Esophagus squamous epithelium (tissue), 5 donors: ENCODE measurements at regions not wholly inside any gene's neighbourhood (a gene's known extent, or its start where the extent isn't known, plus 50 kb on each side); places are given as distances from the start of the nearest gene placed in this dataset.

Experiments
- DNase-seq: peaks from one replicate; lab custom pipeline; 2025; lab: John Stamatoyannopoulos, UW
- H3K27ac ChIP-seq, 4 donors: fragments of 200-600 bp; sonication (generic); one replicate each; pipeline ENCODE4 v1.5.1; 2016 to 2019; ENCODE audit warnings: mild to moderate bottlenecking in 1 of 4
- H3K27me3 ChIP-seq, 4 donors: fragments of 200-600 bp; sonication (generic); 1 replicate in 3 of 4; 2 replicates in 1 of 4; pipeline versions ENCODE4 v1.5.1 to v1.6.0; 2017 to 2021; ENCODE audit warnings: antibody characterized with exemption in 1 of 4
- H3K36me3 ChIP-seq, 3 donors: fragments of 200-600 bp; sonication (generic); one replicate each; pipeline ENCODE4 v1.5.1; 2016 to 2019
- H3K4me1 ChIP-seq, 3 donors: fragments of 200-600 bp; sonication (generic); one replicate each; pipeline ENCODE4 v1.5.1; 2017 to 2019
- H3K4me3 ChIP-seq, 4 donors: fragments of 200-600 bp; sonication (generic); 1 replicate in 3 of 4; 2 replicates in 1 of 4; pipeline ENCODE4 v1.5.1; 2016 to 2019; ENCODE audit warnings: mild to moderate bottlenecking in 2 of 4, moderate library complexity in 1 of 4
- H3K9me3 ChIP-seq, 3 donors: fragments of 200-600 bp; sonication (generic); one replicate each; pipeline ENCODE4 v1.5.1; 2016 to 2019
- CTCF ChIP-seq, 6 experiments: fragments of 450-650 bp in 4 of 6; fragments of 200-600 bp in 2 of 6; sonication (generic) in 2 of 6; IDR thresholded peaks; one replicate each; pipeline ENCODE4 v1.5.1; 2016 to 2019; ENCODE audit warnings: antibody characterized with exemption in 6 of 6, mild to moderate bottlenecking in 4 of 6, moderate library complexity in 4 of 6
- POLR2A ChIP-seq, 4 donors: fragments of 450-650 bp; IDR thresholded peaks; one replicate each; pipeline ENCODE4 v1.6.1; 2017; ENCODE audit warnings: antibody characterized with exemption in 4 of 4, mild to moderate bottlenecking in 4 of 4, moderate library complexity in 3 of 4
- WGBS, 2 donors: methylation state at CpG; one replicate each; pipeline ENCODE4 v1.1.5; 2018; 5-methylcytosine and 5-hydroxymethylcytosine counted together
- intact Hi-C: fragments of 100-400 bp; cut with DNase I; formaldehyde crosslinking; loops from one replicate; pipeline ENCODE4 v1.15.0; 2022
- donor health status: DM: yes; HTN: yes; CAD: no.

GRCh38 chr13:69477451-69477850, 630.2 kb upstream of the ATXN8OS start:
- TF ChIP-seq POLR2A (IDR thresholded peaks at IDR 0.05) (no peak), CTCF (IDR thresholded peaks at IDR 0.05) (no peak)
- no peak for DNase-seq
- Histone ChIP-seq H3K27me3 (no peaks in the 10 kb centered on the region), H3K4me1 (no peaks in the 10 kb centered on the region), H3K9me3 (peaks cover 0 to 4% (median 0%) of the 10 kb centered on the region in 3 donors), H3K36me3 (no peaks in the 10 kb centered on the region), H3K27ac (no peak overlapping the region), H3K4me3 (no peak overlapping the region)
- intact Hi-C loops: no loop called here

GRCh38 chr13:69474011-69474685, 633.5 kb upstream of the ATXN8OS start:
- H3K4me1 ChIP-seq: no peaks in the 10 kb centered on the region
- intact Hi-C loops: no loop called here
- H3K4me3 ChIP-seq: no peak overlapping the region
- WGBS, 2 donors: 40 to 46% methylated on average over 2 of the region's 2 CpGs
- H3K9me3 ChIP-seq: peaks cover 0 to 4% (median 0%) of the 10 kb centered on the region in 3 donors
- TF ChIP-seq POLR2A (IDR thresholded peaks at IDR 0.05) (no peak), CTCF (IDR thresholded peaks at IDR 0.05) (no peak)
- H3K36me3 ChIP-seq: no peaks in the 10 kb centered on the region
- DNase-seq: no peak
- H3K27me3 ChIP-seq: no peaks in the 10 kb centered on the region
- no peak overlapping the region for H3K27ac ChIP-seq

- Histone ChIP-seq H3K27ac (no peak overlapping the region), H3K27me3 (no peaks in the 10 kb centered on the region), H3K4me3 (no peak overlapping the region), H3K9me3 (peaks cover 0 to 9% (median 4%) of the 10 kb centered on the region in 3 donors), H3K4me1 (no peaks in the 10 kb centered on the region), H3K36me3 (no peaks in the 10 kb centered on the region)
- intact Hi-C loops: no loop called here
- no peak for DNase-seq
- WGBS, 2 donors: 75 to 76% methylated on average over 2 of the region's 2 CpGs
- TF ChIP-seq POLR2A (IDR thresholded peaks at IDR 0.05) (no peak), CTCF (IDR thresholded peaks at IDR 0.05) (no peak)
These were observed 639.0 kb upstream of the ATXN8OS start for GRCh38 chr13:69468624-69469023.

- Histone ChIP-seq H3K4me1 (no peaks in the 10 kb centered on the region), H3K4me3 (no peak overlapping the region), H3K27ac (no peak overlapping the region), H3K27me3 (no peaks in the 10 kb centered on the region), H3K36me3 (no peaks in the 10 kb centered on the region), H3K9me3 (peaks cover 0 to 3% (median 0%) of the 10 kb centered on the region in 3 donors)
- WGBS, 2 donors: 37 to 63% methylated on average over 2 of the region's 2 CpGs
- TF ChIP-seq CTCF (IDR thresholded peaks at IDR 0.05) (no peak), POLR2A (IDR thresholded peaks at IDR 0.05) (no peak)
- intact Hi-C loops: no loop called here
- no peak for DNase-seq
These were observed 646.2 kb upstream of the ATXN8OS start for GRCh38 chr13:69461397-69461796.

- WGBS, 2 donors: 36% methylated on average over 4 of the region's 4 CpGs
- no peaks in the 10 kb centered on the region for H3K4me1 ChIP-seq
- peaks cover 0 to 10% (median 0%) of the 10 kb centered on the region in 3 donors for H3K9me3 ChIP-seq
- intact Hi-C loops: no loop called here
- no peak overlapping the region for H3K27ac ChIP-seq
- H3K27me3 ChIP-seq: no peaks in the 10 kb centered on the region
- TF ChIP-seq CTCF (IDR thresholded peaks at IDR 0.05) (no peak), POLR2A (IDR thresholded peaks at IDR 0.05) (no peak)
- H3K4me3 ChIP-seq: no peak overlapping the region
- no peak for DNase-seq
- H3K36me3 ChIP-seq: no peaks in the 10 kb centered on the region
These were observed 648.3 kb upstream of the ATXN8OS start for GRCh38 chr13:69459346-69459745.
